Trophoblast cell (in vitro differentiated cells and primary cell): ENCODE measurements at regions not wholly inside any gene's neighbourhood (a gene's known extent, or its start where the extent isn't known, plus 50 kb on each side); places are given as distances from the start of the nearest gene placed in this dataset.
A peak's percentile ranks its signal among the peaks of the same experiment; 100 is the strongest.

Source experiments
- DNase-seq, 2 donors: peaks; one replicate each; pipeline ENCODE4 v3.0.0-alpha.2; 2016
- H2AFZ ChIP-seq: 2 replicates; pipeline ENCODE4 v1.6.1; 2013; ENCODE audit warnings: low read length, moderate library complexity, mild to moderate bottlenecking; ENCODE audit not compliant: insufficient read depth, poor library complexity
- H2AK5ac ChIP-seq: 2 replicates; pipeline ENCODE4 v1.6.1; 2013; ENCODE audit warnings: mild to moderate bottlenecking, low read length
- H2BK120ac ChIP-seq: 2 replicates; pipeline ENCODE4 v1.6.1; 2013; ENCODE audit warnings: low read length, mild to moderate bottlenecking, moderate library complexity; ENCODE audit not compliant: insufficient read depth, poor library complexity
- H2BK12ac ChIP-seq: 2 replicates; pipeline ENCODE4 v1.6.1; 2013; ENCODE audit warnings: mild to moderate bottlenecking, low read length, moderate library complexity
- H2BK5ac ChIP-seq: 2 replicates; pipeline ENCODE4 v1.6.1; 2013; ENCODE audit warnings: low read length, low read depth, moderate library complexity, mild to moderate bottlenecking; ENCODE audit not compliant: poor library complexity
- H3K14ac ChIP-seq: 2 replicates; pipeline ENCODE4 v1.6.1; 2013; ENCODE audit warnings: mild to moderate bottlenecking, low read length
- H3K18ac ChIP-seq: 2 replicates; pipeline ENCODE4 v1.6.1; 2013; ENCODE audit warnings: mild to moderate bottlenecking, low read length
- H3K23ac ChIP-seq: 2 replicates; pipeline ENCODE4 v1.6.1; 2013; ENCODE audit warnings: low read length
- H3K27ac ChIP-seq: 2 replicates; pipeline ENCODE4 v1.5.1; 2013; ENCODE audit warnings: low read depth, mild to moderate bottlenecking, inconsistent platforms, low read length, moderate library complexity
- H3K27me3 ChIP-seq: 2 replicates; pipeline ENCODE4 v1.6.1; 2013; ENCODE audit warnings: inconsistent platforms, mild to moderate bottlenecking, low read length, moderate library complexity; ENCODE audit not compliant: insufficient read depth
- H3K36me3 ChIP-seq, 2 experiments: 1 replicate in 1 of 2; 2 replicates in 1 of 2; pipeline ENCODE4 v1.6.1; 2013; ENCODE audit warnings: low read length in 2 of 2, mild to moderate bottlenecking in 2 of 2, moderate library complexity in 1 of 2; ENCODE audit not compliant: insufficient read depth in 2 of 2, control insufficient read depth in 1 of 2
- H3K4ac ChIP-seq: 2 replicates; pipeline ENCODE4 v1.6.1; 2013; ENCODE audit warnings: low read depth, mild to moderate bottlenecking, low read length, moderate library complexity
- H3K4me1 ChIP-seq, 2 experiments: 1 replicate in 1 of 2; 2 replicates in 1 of 2; pipeline ENCODE4 v1.6.1; 2013; ENCODE audit warnings: low read length in 2 of 2, mild to moderate bottlenecking in 2 of 2, moderate library complexity in 1 of 2; ENCODE audit not compliant: insufficient read depth in 2 of 2, control insufficient read depth in 1 of 2
- H3K4me2 ChIP-seq: 2 replicates; pipeline ENCODE4 v1.6.1; 2013; ENCODE audit warnings: inconsistent platforms, mild to moderate bottlenecking, low read length, moderate library complexity
- H3K4me3 ChIP-seq: 2 replicates; pipeline ENCODE4 v1.5.1; 2013; ENCODE audit warnings: mild to moderate bottlenecking, low read depth, low read length, inconsistent platforms
- H3K79me1 ChIP-seq: one replicate; pipeline ENCODE4 v1.6.1; 2013; ENCODE audit warnings: low read length
- H3K79me2 ChIP-seq: 2 replicates; pipeline ENCODE4 v1.6.1; 2013; ENCODE audit warnings: low read length, mild to moderate bottlenecking; ENCODE audit not compliant: control insufficient read depth, insufficient read depth, poor library complexity
- H3K9ac ChIP-seq: 2 replicates; pipeline ENCODE4 v1.6.1; 2013; ENCODE audit warnings: mild to moderate bottlenecking, low read length
- H3K9me3 ChIP-seq: 2 replicates; pipeline ENCODE4 v1.6.1; 2013; ENCODE audit warnings: low read depth, mild to moderate bottlenecking, control low read depth, inconsistent platforms, low read length; ENCODE audit not compliant: insufficient read depth
- H4K12ac ChIP-seq: 2 replicates; pipeline ENCODE4 v1.6.1; 2013; ENCODE audit warnings: low read depth, mild to moderate bottlenecking, low read length, moderate library complexity
- H4K8ac ChIP-seq: 2 replicates; pipeline ENCODE4 v1.6.1; 2013; ENCODE audit warnings: low read depth, mild to moderate bottlenecking, low read length, moderate library complexity
- H4K91ac ChIP-seq: one replicate; pipeline ENCODE4 v1.6.1; 2013; ENCODE audit warnings: low read depth, mild to moderate bottlenecking, low read length, moderate library complexity
- WGBS: extraction: QIAGEN DNeasy Blood & Tissue Kit; methylation state at CpG from one replicate; pipeline ENCODE4 v1.1.7; 2013; ENCODE audit warnings: missing lambda C conversion rate; ENCODE audit not compliant: insufficient read length, insufficient coverage; ENCODE audit errors: extremely low coverage; 5-methylcytosine and 5-hydroxymethylcytosine counted together

DNA sequence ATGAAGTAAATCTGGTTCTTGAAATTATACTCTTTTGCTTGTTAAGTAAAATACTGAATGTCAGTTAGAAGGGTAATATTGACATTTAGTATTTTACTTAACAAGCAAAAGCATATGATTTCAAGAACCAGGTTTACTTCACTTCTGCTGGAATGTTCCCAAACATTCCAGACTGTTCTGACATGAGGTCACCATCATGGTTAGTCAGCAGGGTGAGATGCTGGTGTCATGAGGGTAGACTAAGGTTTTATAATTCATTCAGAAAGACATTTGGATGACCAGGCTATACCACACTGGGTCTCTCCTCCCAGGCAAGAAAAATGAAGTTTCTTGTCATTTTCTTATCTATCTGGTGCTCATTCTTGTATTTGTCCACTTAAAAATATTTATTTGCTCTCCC lies 414.4 kb upstream of the MMS22L start:
- H3K79me1 ChIP-seq, result no peaks in the 10 kb centered on the region
- no peak overlapping the region for H2AFZ ChIP-seq

DNA sequence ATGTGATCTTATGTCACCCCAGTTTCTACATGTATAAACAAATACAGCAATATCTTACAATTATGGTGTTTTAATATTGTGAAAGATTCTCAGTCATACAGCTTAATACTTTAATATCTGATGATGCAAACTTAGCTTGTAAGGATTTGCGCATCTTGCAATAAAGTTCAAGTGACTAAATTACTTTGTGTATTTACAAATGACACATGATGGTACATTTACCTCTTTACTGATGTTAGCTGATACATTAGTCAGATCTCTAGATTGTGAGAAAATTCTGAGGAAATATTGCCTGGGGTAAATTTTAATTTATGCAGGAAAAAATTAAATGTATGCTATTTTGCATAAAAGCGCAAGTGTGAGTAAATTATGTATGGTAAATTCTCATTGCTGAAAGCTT lies 418.8 kb upstream of the MMS22L start:
- Histone ChIP-seq H2AK5ac (no peak overlapping the region), H3K79me2 (no peaks in the 10 kb centered on the region), H3K4me1 (no peaks in the 10 kb centered on the region), H3K9ac (no peak overlapping the region), H2AFZ (no peak overlapping the region), H4K8ac (no peak overlapping the region), H3K4me2 (no peak overlapping the region), H2BK12ac (no peak overlapping the region), H3K18ac (no peak overlapping the region), H3K27me3 (no peaks in the 10 kb centered on the region), H3K27ac (no peak overlapping the region), H4K12ac (no peak overlapping the region), H2BK5ac (no peak overlapping the region), H3K4ac (no peak overlapping the region), H4K91ac (no peak overlapping the region), H3K79me1 (no peaks in the 10 kb centered on the region), H3K23ac (no peak overlapping the region), H2BK120ac (no peak overlapping the region), H3K14ac (no peak overlapping the region), H3K36me3 (no peaks in the 10 kb centered on the region), H3K9me3 (no peaks in the 10 kb centered on the region), H3K4me3 (no peak overlapping the region)
- no CpG with 5 or more reads among the region's 2 CpGs for WGBS
- DNase-seq, result no peak

More for the DNA sequence above, 414.4 kb upstream of the MMS22L start:
- H3K79me2 ChIP-seq, result no peaks in the 10 kb centered on the region
- no peak overlapping the region for H2BK120ac ChIP-seq
- H4K12ac ChIP-seq, result no peak overlapping the region
- DNase-seq, result peak; percentile 74 to 84
- no peak overlapping the region for H3K18ac ChIP-seq
- H3K4me3 ChIP-seq, result no peak overlapping the region
- H4K91ac ChIP-seq, result no peak overlapping the region
- H3K14ac ChIP-seq, result no peak overlapping the region
- H3K9ac ChIP-seq, result no peak overlapping the region
- H3K27ac ChIP-seq, result no peak overlapping the region
- no peak overlapping the region for H3K4me2 ChIP-seq
- no peaks in the 10 kb centered on the region for H3K4me1 ChIP-seq
- no peaks in the 10 kb centered on the region for H3K36me3 ChIP-seq
- no peak overlapping the region for H2BK5ac ChIP-seq
- H2BK12ac ChIP-seq, result no peak overlapping the region
- H3K23ac ChIP-seq, result no peak overlapping the region
- no peak overlapping the region for H2AK5ac ChIP-seq
- no peak overlapping the region for H4K8ac ChIP-seq
- no peaks in the 10 kb centered on the region for H3K9me3 ChIP-seq
- no peak overlapping the region for H3K4ac ChIP-seq
- no peaks in the 10 kb centered on the region for H3K27me3 ChIP-seq

DNA sequence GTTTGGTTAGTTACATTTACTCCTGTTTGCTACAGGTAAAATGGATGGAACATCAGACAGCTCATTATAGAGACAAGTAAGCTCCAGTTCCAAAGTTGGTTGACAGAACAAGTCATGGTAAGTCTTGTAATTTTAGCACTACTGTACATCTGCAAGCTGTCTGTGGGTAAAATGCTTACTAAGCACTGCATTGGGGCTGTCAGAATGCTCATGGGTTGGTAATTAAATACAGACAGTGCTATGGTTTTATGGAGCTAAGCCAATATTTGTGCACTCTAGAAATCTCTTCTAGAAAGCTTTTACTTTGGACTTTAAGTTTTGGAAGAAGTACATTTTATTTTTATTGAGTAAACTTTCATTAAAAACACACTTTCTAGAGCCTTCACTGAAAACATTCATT lies 419.2 kb upstream of the MMS22L start:
- no peak overlapping the region for H3K14ac ChIP-seq
- H3K9me3 ChIP-seq, result no peaks in the 10 kb centered on the region
- H2AFZ ChIP-seq, result no peak overlapping the region
- no peak overlapping the region for H3K4ac ChIP-seq
- H2BK120ac ChIP-seq, result no peak overlapping the region
- no peak overlapping the region for H2AK5ac ChIP-seq
- H3K4me2 ChIP-seq, result no peak overlapping the region
- H3K79me2 ChIP-seq, result no peaks in the 10 kb centered on the region
- H4K8ac ChIP-seq, result no peak overlapping the region
- H4K12ac ChIP-seq, result no peak overlapping the region
- H3K27ac ChIP-seq, result no peak overlapping the region
- no peak overlapping the region for H2BK12ac ChIP-seq
- H4K91ac ChIP-seq, result no peak overlapping the region
- no peak overlapping the region for H3K18ac ChIP-seq
- DNase-seq, result no peak
- no peak overlapping the region for H3K9ac ChIP-seq
- H3K79me1 ChIP-seq, result no peaks in the 10 kb centered on the region
- no peak overlapping the region for H3K4me3 ChIP-seq
- H2BK5ac ChIP-seq, result no peak overlapping the region
- H3K27me3 ChIP-seq, result no peaks in the 10 kb centered on the region
- no peaks in the 10 kb centered on the region for H3K36me3 ChIP-seq
- H3K23ac ChIP-seq, result no peak overlapping the region
- H3K4me1 ChIP-seq, result no peaks in the 10 kb centered on the region

GRCh38 chr6:97703661-97704060 lies 420.6 kb upstream of the MMS22L start:
- Histone ChIP-seq H3K9ac (no peak overlapping the region), H3K36me3 (no peaks in the 10 kb centered on the region), H3K18ac (no peak overlapping the region), H3K79me2 (no peaks in the 10 kb centered on the region), H2BK5ac (no peak overlapping the region), H2BK12ac (no peak overlapping the region), H2AFZ (no peak overlapping the region), H3K4me1 (no peaks in the 10 kb centered on the region), H4K8ac (no peak overlapping the region), H4K91ac (no peak overlapping the region), H3K14ac (no peak overlapping the region), H3K23ac (no peak overlapping the region), H2BK120ac (no peak overlapping the region), H4K12ac (no peak overlapping the region), H3K79me1 (no peaks in the 10 kb centered on the region), H3K4me2 (no peak overlapping the region), H3K9me3 (no peaks in the 10 kb centered on the region), H3K27ac (no peak overlapping the region), H3K4me3 (no peak overlapping the region), H2AK5ac (no peak overlapping the region), H3K4ac (no peak overlapping the region), H3K27me3 (no peaks in the 10 kb centered on the region)
- no peak for DNase-seq
- no CpG with 5 or more reads among the region's 2 CpGs for WGBS

GRCh38 chr6:97705568-97705967 lies 422.6 kb upstream of the MMS22L start:
- Histone ChIP-seq H2BK120ac (no peak overlapping the region), H3K18ac (no peak overlapping the region), H3K9ac (no peak overlapping the region), H3K27me3 (no peaks in the 10 kb centered on the region), H3K4me2 (no peak overlapping the region), H3K36me3 (no peaks in the 10 kb centered on the region), H3K79me2 (no peaks in the 10 kb centered on the region), H3K14ac (no peak overlapping the region), H2AK5ac (no peak overlapping the region), H4K12ac (no peak overlapping the region), H3K9me3 (no peaks in the 10 kb centered on the region), H3K79me1 (no peaks in the 10 kb centered on the region), H3K27ac (no peak overlapping the region), H3K4me3 (no peak overlapping the region), H3K4ac (no peak overlapping the region), H4K91ac (no peak overlapping the region), H2BK5ac (no peak overlapping the region), H2AFZ (no peak overlapping the region), H3K4me1 (no peaks in the 10 kb centered on the region), H2BK12ac (no peak overlapping the region), H4K8ac (no peak overlapping the region), H3K23ac (no peak overlapping the region)
- peak in 1 of 2 donors; percentile 8 for DNase-seq
- WGBS, result no CpG with 5 or more reads among the region's 2 CpGs
